Activated CD4-positive, CD25-positive, alpha-beta regulatory T cell treated with anti-CD3 and anti-CD28 coated beads, Interleukin-2, amount 50 U/mL, for 24 hours (primary cell): ENCODE measurements at regions not wholly inside any gene's neighbourhood (a gene's known extent, or its start where the extent isn't known, plus 50 kb on each side); places are given as distances from the start of the nearest gene placed in this dataset.
"Not testable (repeated sequence)": the region's sequence is repeated elsewhere in the genome, so short reads cannot be mapped to it uniquely, and the experiment has no call there.

ENCODE experiments used
- ATAC-seq, 2 donors: fragments of 150-1000 bp; cut with Tn5 transposase; one replicate each; pipeline ENCODE4 v1.10.0; 2021; ENCODE audit warnings: mild to moderate bottlenecking in 1 of 2, moderate library complexity in 1 of 2

- no peak for ATAC-seq
Measured at GRCh38 chr12:126397071-126397581, 1331.9 kb downstream of the AACS start.

DNA sequence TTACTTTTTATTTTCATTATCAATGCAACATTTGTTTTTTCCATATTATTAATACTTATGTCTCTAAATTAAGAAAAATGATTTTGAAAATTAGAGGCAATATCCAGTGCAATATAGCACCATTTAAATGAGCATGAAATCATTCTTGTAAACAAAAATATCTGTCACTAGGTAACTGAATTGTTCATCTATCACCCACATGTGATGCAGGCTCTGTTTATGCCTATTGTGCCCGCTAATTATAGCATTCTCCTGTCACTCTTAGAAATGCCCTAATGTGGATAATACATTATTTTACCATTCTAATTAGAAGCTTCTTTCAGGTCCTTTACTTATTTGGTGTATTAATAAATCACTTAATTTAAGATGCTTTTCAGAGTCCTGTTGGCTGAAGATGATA, 1332.4 kb downstream of the AACS start:
- ATAC-seq: no peak

DNA sequence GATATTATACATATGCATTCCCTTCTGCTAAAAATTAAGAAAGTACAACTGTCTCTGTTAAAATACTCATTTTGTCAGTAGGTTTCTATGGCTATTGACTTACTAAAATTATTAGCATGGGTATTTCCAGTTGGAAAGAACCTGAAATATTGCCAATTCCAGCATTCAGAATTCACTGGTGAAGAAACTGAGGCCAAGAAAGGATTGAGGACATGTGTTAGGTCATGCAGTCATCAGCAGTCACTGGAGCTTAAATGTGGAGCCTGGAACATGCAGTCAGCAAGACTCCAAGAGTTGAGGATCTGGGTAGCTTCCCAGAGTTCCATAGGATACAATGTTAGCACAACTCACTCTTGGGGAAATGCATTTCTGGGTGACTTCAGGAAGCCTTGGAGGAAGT, 1335.6 kb downstream of the AACS start:
- no peak for ATAC-seq

GRCh38 chr12:126404293-126404881, 1339.2 kb downstream of the AACS start:
- no peak for ATAC-seq

GRCh38 chr12:126418400-126418799, 1353.2 kb downstream of the AACS start:
- no peak for ATAC-seq

GRCh38 chr12:126419131-126419530, 1353.9 kb downstream of the AACS start:
- ATAC-seq: no peak

DNA sequence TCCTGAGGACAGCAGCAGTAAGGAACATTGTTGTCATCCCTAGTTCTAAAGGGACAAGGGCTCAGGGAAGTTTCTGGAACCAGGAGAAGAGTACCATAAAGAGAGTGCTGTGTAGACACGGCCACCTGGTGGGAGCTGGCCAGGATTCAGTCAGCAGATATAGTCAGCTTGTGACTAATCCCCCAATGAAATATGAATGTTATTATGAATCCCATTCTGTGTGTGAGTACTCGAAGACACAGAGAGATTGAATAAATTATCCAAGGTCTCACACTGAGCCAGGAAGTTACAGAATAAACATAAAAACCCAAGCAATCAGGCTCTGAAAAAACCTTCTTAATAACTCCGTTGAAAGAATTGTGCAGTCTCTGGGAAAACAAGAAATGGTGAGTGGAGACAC, 1359.5 kb downstream of the AACS start:
- no peak for ATAC-seq

DNA sequence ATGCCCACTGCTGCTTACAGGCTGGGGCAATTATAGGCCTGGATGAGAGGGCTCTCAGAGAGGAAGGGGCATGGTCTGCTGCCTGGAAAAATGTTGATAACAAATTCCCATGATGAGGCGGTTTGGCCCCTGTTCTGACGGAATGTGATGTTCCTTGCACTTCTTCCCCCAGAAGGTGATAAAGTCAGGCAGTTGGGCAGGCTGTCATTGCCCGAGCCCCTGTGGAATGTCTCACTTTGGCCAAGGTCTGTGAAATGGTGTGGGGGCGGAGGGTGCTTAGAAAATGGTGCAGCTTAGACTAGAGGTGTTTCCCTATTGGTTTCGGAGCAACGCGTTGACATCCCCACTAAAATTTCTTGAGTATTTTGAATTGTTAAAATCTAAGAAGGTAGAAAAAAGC, 1360.0 kb downstream of the AACS start:
- ATAC-seq: no peak

DNA sequence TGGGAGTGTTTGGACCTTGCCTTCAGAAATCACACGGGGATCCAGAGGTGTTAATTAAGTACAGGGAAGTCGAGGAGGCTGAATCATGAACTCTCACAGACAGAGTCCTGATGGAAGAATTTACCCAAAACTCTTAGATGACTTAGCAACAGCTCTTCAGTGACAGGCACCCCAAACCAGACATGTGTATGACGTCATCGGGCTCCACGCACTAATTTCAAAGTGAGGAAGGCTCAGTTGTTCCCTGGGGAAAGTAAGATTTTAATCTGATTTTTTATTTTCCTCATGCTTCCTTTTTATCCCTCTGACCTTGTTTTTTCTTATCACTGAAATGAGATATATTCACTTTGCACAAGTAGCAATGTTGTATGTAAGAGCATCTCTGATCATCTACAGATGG, 1363.5 kb downstream of the AACS start:
- ATAC-seq: no peak

GRCh38 chr12:126430921-126431320, 1365.7 kb downstream of the AACS start:
- no peak for ATAC-seq

GRCh38 chr12:126431767-126432166, 1366.5 kb downstream of the AACS start:
- ATAC-seq: no peak

- no peak for ATAC-seq
Measured at GRCh38 chr12:126432780-126433179, 1367.5 kb downstream of the AACS start.

GRCh38 chr12:126434412-126434985, 1369.3 kb downstream of the AACS start:
- ATAC-seq: no peak

DNA sequence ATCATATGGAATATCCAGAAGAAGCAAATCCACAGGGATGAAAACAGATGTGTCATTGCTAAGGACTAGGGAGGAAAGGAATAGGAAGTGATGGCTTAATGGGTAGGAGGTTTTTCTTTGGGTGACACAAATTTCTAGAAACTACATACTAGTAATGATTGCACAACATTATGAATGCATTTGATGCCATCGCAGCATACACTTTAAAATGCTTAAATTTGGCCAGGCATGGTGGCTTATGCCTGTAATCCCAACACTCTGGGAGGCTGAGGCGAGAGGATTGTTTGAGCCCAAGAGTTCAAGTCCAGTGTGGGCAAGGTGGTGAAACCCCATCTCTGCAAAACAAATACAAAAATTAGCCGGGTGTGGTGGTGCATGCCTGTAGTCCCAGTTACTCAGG, 1370.8 kb downstream of the AACS start:
- ATAC-seq: no peak

DNA sequence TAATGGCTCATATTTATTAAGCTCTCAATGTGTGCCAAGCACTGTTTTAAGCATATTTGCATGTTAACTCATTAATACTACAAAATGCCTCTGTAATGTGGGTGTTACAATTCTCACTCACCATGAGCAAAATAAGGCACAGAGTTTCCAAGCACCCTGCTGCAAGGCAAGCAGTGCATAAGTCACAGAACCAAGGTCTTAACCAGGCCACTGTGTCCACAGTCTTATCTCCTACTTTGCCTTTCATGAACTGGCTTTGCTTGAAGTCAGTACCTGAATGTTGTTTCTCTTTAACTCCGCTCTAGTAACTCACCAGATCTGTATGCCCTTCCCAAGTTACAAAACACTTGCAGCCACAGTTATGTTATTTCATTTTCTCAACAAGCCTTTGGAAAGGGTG, 1372.7 kb downstream of the AACS start:
- no peak for ATAC-seq

DNA sequence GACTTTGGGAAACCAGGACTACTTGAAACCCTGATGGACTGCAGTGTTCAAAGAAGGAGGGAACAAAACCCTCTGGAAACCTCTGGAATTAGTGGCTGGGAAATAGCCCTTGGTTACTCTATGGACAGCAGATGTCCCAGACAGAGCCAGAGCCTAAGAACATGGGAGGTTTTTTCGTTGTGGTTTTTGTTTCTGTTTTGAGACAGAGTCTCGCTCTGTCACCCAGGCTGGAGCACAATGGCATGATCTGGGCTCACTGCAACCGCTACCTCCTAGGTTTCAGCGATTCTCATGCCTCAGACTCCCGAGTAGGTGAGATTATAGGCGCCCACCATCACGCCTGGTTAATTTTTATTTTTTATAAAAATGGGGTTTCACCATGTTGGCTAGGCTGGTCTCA, 1378.7 kb downstream of the AACS start:
- ATAC-seq: no peak

DNA sequence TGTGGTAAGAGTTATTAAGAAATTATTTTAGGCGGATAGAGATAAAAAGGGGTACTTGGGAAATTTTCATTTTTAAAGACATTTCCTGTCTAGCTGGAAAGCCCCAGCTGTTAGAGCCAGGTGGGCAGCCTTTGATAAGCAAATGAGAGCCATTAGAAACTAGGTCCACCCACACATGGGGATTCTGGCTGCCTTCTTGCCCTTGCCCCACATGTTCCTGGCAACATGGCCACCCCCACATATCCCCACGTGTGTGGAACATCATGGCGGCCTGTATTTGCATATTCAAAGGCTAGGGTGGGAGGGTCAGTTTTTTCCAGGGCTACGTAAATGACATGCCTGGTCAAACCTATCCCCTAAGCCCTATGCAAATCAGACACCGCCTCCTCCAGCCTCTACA, 1382.1 kb downstream of the AACS start:
- no peak for ATAC-seq

- no peak for ATAC-seq
Measured at GRCh38 chr12:126451809-126452208, 1386.6 kb downstream of the AACS start.

DNA sequence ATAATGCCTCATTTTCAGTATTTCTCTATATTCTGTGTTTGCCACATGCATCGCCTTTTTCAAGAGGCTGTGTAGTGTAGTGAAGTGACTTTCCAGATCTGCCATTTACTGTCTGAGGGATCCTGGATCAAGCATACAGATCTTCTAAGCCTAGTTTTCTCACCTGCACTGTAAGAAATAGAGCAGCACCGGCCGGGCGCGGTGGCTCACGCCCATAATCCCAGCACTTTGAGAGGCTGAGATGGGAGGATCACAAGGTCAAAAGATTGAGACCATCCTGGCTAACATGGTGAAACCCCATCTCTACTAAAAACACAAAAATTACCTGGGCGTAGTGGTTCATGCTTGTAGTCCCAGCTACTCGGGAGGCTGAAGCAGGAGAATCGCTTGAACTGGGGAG, 1387.5 kb downstream of the AACS start:
- not testable (repeated sequence) for ATAC-seq

- ATAC-seq: no peak
Measured at GRCh38 chr12:126454581-126454980, 1389.3 kb downstream of the AACS start.

- no peak for ATAC-seq
Measured at GRCh38 chr12:126457776-126458175, 1392.5 kb downstream of the AACS start.

- no peak for ATAC-seq
Measured at GRCh38 chr12:126464153-126464552, 1398.9 kb downstream of the AACS start.

DNA sequence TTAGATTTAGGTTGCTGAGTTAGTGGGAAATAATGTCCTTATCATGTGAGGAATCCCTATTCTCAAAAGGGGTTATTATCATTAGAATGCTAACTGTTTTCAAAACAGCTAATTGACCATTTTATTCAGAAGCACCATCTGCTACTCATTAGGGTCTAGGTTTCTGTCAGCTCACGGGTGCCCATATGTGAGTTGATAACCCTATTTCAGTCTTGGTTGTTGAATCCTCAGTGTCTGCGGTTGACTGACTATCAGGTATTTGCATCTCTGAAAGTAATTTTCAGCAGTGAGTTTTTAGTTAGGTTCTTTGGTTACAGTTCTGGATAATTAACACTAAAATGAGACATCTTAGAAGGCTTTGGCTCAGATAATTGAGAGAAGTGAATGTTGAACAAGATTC, 1404.0 kb downstream of the AACS start:
- no peak for ATAC-seq

DNA sequence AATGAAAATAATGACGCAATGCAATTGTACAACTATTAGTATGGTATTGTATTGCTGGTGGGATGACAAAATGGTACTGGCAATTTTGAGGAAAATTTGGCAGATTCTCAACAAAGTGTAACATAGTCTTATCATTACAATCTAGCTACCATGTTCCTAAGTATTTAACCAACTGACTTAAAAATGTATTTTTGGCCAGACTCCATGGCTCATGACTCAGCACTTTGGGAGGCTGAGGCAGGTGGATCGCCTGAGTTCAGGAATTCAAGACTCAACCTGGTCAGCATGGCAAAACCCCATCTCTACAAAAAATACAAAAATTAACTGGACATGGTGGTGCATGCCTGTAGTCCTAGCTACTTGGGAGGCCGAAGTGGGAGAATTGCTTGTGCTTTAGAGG, 1409.5 kb downstream of the AACS start:
- no peak for ATAC-seq

GRCh38 chr12:126480451-126480850, 1415.2 kb downstream of the AACS start:
- ATAC-seq: no peak
